GM12891 (cell line): ENCODE measurements at regions not wholly inside any gene's neighbourhood (a gene's known extent, or its start where the extent isn't known, plus 50 kb on each side); places are given as distances from the start of the nearest gene placed in this dataset.

Experiments used
- PAX5 ChIP-seq: IDR thresholded peaks from 2 replicates; pipeline ENCODE4 v1.6.1; 2011; ENCODE audit warnings: low read length, moderate library complexity, mild to moderate bottlenecking; ENCODE audit not compliant: insufficient read depth, severe bottlenecking
- POLR2A ChIP-seq: IDR thresholded peaks from 2 replicates; pipeline ENCODE4 v1.6.1; 2011; ENCODE audit warnings: low read depth, low read length, control low read depth
- POLR2AphosphoS5 ChIP-seq: IDR thresholded peaks from 2 replicates; pipeline ENCODE4 v1.6.1; 2011; ENCODE audit warnings: low read depth, low read length, control low read depth
- TAF1 ChIP-seq: IDR thresholded peaks from 2 replicates; pipeline ENCODE4 v1.6.1; 2011; ENCODE audit warnings: low read depth, low read length, control low read depth

DNA sequence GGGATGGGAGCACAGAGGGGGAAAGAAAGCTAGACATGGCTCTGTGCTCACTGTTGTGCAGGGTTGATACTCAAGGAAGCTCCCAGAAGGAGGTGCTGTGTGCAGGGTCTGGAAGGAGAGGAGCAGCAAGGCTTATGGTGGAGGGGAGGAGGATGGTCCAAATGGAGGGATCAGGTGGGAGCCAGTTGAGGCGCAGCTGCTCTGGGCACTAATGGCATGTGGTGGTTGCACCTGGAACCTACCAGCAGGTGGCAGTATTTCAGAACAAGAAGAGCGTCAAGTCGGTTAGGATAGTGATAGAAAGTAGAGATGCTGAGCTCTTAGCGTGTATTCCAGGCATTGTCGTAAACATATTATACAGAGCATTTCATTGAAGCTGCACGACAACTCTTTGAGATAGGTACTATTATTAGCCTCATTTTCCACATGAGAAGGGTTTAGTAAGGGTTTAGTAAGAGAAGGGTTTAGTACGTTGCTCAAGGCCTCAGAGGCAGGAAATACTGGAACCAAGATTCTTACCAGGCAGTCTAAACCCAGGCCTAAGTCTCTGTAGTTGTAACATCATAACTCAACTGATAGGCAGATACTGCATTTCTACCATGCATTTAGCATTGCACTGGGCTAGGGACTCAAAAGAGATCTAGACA lies 223.7 kb downstream of the CYP26B1 start:
- TF ChIP-seq POLR2A (no peak), TAF1 (no peak), POLR2AphosphoS5 (no peak), PAX5 (no peak)
